ENCODE measurements at regions not wholly inside any gene's neighbourhood (a gene's known extent, or its start where the extent isn't known, plus 50 kb on each side); places are given as distances from the start of the nearest gene placed in this dataset.

DNA sequence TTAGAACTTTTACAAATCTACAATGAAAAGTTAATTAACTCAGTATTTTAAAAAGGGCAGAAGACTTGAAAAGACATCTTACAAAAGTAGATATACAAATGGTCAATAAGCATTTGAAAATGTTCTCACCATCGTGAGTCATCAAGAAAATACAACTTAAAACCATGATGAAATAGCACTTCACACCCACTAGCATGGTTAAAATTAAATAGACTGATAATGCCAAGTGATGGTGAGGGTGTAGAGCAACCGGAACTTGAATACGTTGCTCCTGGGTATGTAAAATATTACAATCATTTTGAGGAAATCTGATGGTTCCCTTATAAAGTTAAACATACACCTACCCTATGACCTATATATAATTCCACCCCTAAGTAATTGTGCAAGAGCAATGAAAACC is 319.8 kb upstream of the UMPS start:
- Histone ChIP-seq H3K4me1 (no peaks in the 10 kb centered on the region), H3K27me3 (no peaks in the 10 kb centered on the region), H3K4me3 (no peak overlapping the region), H3K9me3 (no peaks in the 10 kb centered on the region), H3K36me3 (no peaks in the 10 kb centered on the region), H3K27ac (no peak overlapping the region)
- TF ChIP-seq POLR2AphosphoS5 (IDR thresholded peaks at IDR 0.05) (no peak), POLR2A (IDR thresholded peaks at IDR 0.05) (no peak)
- TF ChIP-seq, protein P1, sequence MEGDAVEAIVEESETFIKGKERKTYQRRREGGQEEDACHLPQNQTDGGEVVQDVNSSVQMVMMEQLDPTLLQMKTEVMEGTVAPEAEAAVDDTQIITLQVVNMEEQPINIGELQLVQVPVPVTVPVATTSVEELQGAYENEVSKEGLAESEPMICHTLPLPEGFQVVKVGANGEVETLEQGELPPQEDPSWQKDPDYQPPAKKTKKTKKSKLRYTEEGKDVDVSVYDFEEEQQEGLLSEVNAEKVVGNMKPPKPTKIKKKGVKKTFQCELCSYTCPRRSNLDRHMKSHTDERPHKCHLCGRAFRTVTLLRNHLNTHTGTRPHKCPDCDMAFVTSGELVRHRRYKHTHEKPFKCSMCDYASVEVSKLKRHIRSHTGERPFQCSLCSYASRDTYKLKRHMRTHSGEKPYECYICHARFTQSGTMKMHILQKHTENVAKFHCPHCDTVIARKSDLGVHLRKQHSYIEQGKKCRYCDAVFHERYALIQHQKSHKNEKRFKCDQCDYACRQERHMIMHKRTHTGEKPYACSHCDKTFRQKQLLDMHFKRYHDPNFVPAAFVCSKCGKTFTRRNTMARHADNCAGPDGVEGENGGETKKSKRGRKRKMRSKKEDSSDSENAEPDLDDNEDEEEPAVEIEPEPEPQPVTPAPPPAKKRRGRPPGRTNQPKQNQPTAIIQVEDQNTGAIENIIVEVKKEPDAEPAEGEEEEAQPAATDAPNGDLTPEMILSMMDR (IDR thresholded peaks at IDR 0.05): no peak
- intact Hi-C loops (cut with DNase I; ENCODE audit: low total_unique reads): no loop called here
- DNase-seq (ENCODE audit: low spot score in 2 of 2): no peak

DNA sequence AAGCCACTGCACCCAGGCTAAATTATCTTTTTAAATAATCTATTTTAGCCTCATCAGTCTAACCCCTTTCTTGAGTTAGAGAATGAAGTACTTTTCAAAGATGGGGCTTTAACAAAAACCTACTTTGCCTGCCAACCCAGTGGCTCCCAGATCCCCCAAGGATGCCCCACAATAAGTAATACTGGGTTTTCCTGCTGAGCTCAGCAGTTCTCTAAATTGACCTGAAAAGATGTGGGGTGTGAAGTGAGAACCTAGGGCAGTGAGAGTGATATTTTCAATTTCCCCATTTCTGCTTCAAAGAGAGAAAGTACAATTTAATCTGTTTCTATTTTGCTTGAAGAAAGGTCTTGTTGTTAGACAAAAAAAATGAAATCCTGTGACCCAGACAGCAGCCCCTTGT is 318.5 kb upstream of the UMPS start:
- TF ChIP-seq POLR2AphosphoS5 (IDR thresholded peaks at IDR 0.05): no peak
- TF ChIP-seq POLR2A (IDR thresholded peaks at IDR 0.05): no peak
- TF ChIP-seq, protein P1 (IDR thresholded peaks at IDR 0.05): no peak
- Histone ChIP-seq H3K36me3 (no peaks in the 10 kb centered on the region), H3K9me3 (no peaks in the 10 kb centered on the region), H3K27me3 (no peaks in the 10 kb centered on the region), H3K27ac (no peak overlapping the region), H3K4me3 (no peak overlapping the region), H3K4me1 (no peaks in the 10 kb centered on the region)
- DNase-seq (ENCODE audit: low spot score in 2 of 2): no peak
- intact Hi-C loops (cut with DNase I; ENCODE audit: low total_unique reads): no loop called here

DNA sequence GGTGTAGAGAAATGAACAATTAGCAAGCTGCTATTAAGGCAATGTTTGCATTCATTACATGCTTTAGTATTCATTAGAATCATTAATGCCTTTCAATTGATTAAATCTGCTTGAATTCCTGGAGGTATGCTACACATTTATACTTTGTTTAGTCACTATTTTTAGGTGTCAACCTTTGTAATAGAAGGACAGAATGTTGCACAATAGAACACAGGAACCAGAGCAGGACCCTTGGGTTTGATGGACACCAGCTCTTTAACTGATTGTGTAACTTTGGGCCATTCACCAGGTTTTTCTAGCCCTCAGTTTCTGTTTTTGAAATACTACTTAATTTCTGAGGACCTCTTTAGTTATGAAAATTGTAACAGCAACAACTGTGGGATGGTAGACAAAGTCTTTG is 317.6 kb upstream of the UMPS start:
- intact Hi-C loops (cut with DNase I; ENCODE audit: low total_unique reads): no loop called here
- no peaks in the 10 kb centered on the region for H3K27me3 ChIP-seq
- no peak overlapping the region for H3K27ac ChIP-seq
- H3K36me3 ChIP-seq: no peaks in the 10 kb centered on the region
- no peak overlapping the region for H3K4me3 ChIP-seq
- no peaks in the 10 kb centered on the region for H3K4me1 ChIP-seq
- TF ChIP-seq POLR2AphosphoS5 (IDR thresholded peaks at IDR 0.05) (no peak), POLR2A (IDR thresholded peaks at IDR 0.05) (no peak)
- TF ChIP-seq, protein P1 (IDR thresholded peaks at IDR 0.05): no peak
- no peaks in the 10 kb centered on the region for H3K9me3 ChIP-seq
- DNase-seq (ENCODE audit: low spot score in 2 of 2): no peak

DNA sequence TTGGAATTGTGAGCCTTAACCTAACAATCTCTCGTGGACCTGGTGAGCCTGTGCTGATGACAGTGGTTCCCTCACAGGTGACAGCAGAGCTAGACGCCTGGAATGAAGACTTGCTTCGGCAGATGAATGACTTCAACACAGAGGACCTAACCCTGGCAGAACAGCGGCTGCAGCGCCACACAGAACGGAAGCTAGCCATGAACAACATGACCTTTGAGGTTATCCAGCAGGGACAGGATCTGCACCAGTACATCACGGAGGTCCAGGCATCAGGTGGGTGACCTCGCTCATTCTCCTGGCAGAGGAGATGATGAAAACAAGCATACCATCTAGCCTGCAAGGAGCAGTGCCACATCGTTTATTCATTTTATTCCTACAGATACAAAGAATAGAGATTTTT is 316.9 kb upstream of the UMPS start:
- Histone ChIP-seq H3K4me1 (no peaks in the 10 kb centered on the region), H3K27me3 (no peaks in the 10 kb centered on the region), H3K4me3 (no peak overlapping the region), H3K9me3 (no peaks in the 10 kb centered on the region), H3K27ac (no peak overlapping the region), H3K36me3 (no peaks in the 10 kb centered on the region)
- no peak for DNase-seq (ENCODE audit: low spot score in 2 of 2)
- TF ChIP-seq POLR2AphosphoS5 (IDR thresholded peaks at IDR 0.05) (no peak), POLR2A (IDR thresholded peaks at IDR 0.05) (no peak)
- TF ChIP-seq, protein P1 (IDR thresholded peaks at IDR 0.05): no peak
- intact Hi-C loops (cut with DNase I; ENCODE audit: low total_unique reads): no loop called here

DNA sequence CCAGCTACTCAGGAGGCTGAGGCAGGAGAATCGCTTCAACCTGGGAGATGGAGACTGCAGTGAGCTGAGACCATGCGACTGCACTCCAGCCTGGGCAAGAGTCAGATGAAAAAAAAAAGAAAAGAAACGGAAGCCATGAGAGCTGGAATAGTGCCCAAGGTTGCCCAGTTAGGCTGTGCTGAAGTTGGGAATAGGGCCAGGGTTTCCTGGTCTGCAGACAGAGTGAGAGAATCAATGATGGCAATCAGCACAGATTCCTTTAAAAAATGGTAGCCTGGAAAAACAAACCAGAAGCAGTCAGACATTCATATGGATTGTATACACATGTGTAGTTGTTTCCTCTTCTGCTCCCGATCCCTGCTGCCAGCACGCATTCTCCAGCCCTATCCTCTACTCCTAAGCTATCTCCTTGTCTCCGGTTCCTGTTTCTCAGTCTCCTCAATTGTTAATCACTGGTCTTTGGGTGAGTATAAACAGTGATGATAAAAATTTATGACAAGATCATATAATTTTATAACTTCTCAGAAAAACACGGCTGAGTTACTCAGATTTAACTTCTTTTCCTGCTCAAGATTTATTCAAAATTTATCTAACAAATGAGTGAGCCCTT is 316.2 kb upstream of the UMPS start:
- H3K27ac ChIP-seq: no peak overlapping the region
- no peaks in the 10 kb centered on the region for H3K4me1 ChIP-seq
- no peak for DNase-seq (ENCODE audit: low spot score in 2 of 2)
- no peaks in the 10 kb centered on the region for H3K27me3 ChIP-seq
- no peaks in the 10 kb centered on the region for H3K36me3 ChIP-seq
- no peak overlapping the region for H3K4me3 ChIP-seq
- no peaks in the 10 kb centered on the region for H3K9me3 ChIP-seq
- TF ChIP-seq POLR2AphosphoS5 (IDR thresholded peaks at IDR 0.05) (no peak), POLR2A (IDR thresholded peaks at IDR 0.05) (no peak)
- TF ChIP-seq, protein P1 (IDR thresholded peaks at IDR 0.05): no peak
- intact Hi-C loops (cut with DNase I; ENCODE audit: low total_unique reads): no loop called here
